ENCODE measurements at regions not wholly inside any gene's neighbourhood (a gene's known extent, or its start where the extent isn't known, plus 50 kb on each side); places are given as distances from the start of the nearest gene placed in this dataset.

DNA sequence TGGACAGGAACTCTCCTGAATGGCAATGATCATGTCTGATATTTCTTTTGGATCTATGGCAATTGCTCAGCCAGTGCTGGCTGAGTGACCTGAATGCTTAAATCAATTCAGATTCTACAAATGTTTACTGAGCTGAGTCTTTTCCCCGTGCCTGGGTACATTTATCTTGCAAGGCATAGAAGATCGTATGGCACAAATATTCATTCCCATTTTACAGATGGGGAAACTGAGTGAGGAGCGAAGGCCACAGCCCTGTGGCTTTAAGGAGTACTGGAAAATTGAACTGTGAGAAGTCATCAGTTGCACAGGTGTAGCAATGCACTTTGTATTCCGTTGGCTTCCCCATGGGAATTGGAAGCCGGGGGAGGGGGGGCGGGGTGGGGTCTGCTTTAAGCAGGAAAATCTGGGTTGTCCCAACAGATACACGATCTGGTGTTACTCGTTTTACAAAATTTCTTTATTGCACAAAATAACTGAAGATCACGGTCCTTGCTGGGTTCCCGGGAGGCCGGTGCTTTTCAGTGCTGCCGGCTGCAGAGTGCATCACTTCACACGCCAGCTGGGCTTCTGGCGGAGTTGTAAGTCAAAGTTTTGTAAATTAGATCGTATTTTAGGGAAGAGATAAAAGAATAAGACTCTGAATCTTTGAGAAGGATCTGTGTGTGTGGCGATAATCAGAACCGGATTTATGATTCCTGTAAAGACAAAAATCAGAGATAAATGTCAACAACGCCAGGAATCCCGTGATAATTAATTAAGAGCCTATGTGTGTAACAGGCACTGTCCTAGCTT lies 75.0 kb upstream of the MAP1LC3B2 start:
- DNase-seq (ENCODE audit: low read depth in 3 of 3): no peak

GRCh38 chr12:116484807-116485206 lies 74.4 kb upstream of the MAP1LC3B2 start:
- DNase-seq (ENCODE audit: low read depth in 3 of 3): no peak

- no peak for DNase-seq (ENCODE audit: low read depth in 3 of 3)
These were observed 70.1 kb upstream of the MAP1LC3B2 start for GRCh38 chr12:116489116-116489515.

GRCh38 chr12:116490471-116490870 lies 68.7 kb upstream of the MAP1LC3B2 start:
- no peak for DNase-seq (ENCODE audit: low read depth in 3 of 3)

- no peak for DNase-seq (ENCODE audit: low read depth in 3 of 3)
These were observed 66.4 kb upstream of the MAP1LC3B2 start for GRCh38 chr12:116492703-116493324.

- no peak for DNase-seq (ENCODE audit: low read depth in 3 of 3)
These were observed 63.9 kb upstream of the MAP1LC3B2 start for GRCh38 chr12:116495260-116495659.

DNA sequence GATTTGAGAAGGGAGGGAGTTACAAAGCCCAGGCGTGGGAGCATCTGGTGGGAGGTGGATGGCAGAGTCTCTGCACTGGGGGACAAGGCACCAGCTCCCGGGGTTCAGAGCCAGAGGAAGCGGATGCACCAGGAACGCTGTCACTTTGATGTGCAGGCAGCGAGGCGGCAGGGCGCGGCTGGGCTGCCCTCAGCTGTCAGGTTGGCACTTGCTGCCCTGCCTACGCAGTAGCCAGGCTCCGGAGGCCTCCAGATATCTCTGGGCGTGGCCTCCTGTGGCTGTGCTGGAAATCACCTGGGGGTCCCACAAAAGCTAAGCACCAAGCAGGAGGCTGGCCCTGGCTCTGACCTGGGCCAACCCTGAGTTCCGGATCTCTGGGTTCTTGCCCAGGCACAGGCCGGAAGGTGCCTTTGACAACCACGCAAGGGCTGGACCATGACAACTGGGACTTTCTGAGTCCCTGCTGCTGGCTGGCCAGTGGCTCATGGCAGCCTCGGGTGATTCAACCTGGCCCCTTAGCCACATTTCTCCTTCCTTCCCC lies 62.1 kb upstream of the MAP1LC3B2 start:
- no peak for DNase-seq (ENCODE audit: low read depth in 3 of 3)

GRCh38 chr12:116498471-116498870 lies 60.7 kb upstream of the MAP1LC3B2 start:
- no peak for DNase-seq (ENCODE audit: low read depth in 3 of 3)

GRCh38 chr12:116502141-116502725 lies 56.9 kb upstream of the MAP1LC3B2 start:
- no peak for DNase-seq (ENCODE audit: low read depth in 3 of 3)

GRCh38 chr12:116502989-116503496 lies 56.1 kb upstream of the MAP1LC3B2 start:
- no peak for DNase-seq (ENCODE audit: low read depth in 3 of 3)

GRCh38 chr12:116504438-116504837 lies 54.7 kb upstream of the MAP1LC3B2 start:
- DNase-seq (ENCODE audit: low read depth in 3 of 3): no peak

GRCh38 chr12:116506697-116507064 lies 52.5 kb upstream of the MAP1LC3B2 start:
- DNase-seq (ENCODE audit: low read depth in 3 of 3): no peak

DNA sequence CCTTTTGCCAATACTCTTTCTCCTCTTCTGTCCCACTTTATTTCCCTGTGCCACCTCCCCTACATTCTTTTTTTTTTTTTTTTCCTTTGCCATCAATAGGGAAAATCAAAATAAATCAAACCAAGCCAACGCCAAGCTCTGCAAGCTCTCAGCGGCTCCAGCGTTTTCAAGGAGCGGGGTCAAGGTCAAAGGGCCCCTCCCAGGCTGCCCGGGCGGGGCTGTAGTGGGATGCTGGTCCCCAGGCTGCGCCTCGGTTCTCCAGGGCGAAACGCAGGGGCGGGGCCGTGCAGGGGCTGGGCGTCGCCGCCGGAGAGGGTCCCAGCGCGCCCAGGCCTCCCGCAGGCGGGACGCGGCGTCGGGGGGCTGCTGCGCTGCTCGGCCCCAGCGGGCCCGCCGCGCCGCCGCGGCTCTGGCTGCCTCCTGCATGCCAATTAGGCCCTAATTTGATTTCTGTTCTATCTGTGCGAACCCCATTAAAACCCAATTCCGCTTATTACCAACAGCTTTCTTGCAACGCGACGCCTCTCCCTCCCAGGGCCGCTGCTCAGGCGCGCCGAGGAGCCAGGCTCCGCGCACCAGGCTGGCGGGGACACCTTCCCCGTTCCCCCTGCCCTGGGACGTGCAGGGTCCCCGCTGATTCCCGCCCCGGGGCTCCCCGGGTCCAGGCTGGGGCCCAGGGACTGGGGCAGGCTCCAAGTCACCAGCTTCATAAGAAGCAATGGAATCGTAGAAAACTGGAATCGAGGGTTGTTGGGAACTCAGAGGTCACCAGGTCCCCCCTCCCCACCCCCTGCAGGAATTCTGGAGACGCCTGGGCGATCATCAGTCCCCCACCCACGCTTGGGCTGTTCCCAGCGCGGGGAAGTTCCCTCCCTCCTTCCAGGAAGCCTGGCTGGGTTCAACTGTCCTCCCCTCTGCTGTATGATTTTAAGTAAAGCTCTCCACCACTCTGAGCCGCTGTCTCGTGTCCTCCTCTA lies 50.7 kb upstream of the MAP1LC3B2 start:
- peak in 2 of 3 experiments; percentile 10 to 24 for DNase-seq (ENCODE audit: low read depth in 3 of 3)
